Suprapubic skin (tissue), 4 donors: ENCODE measurements at regions not wholly inside any gene's neighbourhood (a gene's known extent, or its start where the extent isn't known, plus 50 kb on each side); places are given as distances from the start of the nearest gene placed in this dataset.

Experiments used
- POLR2A ChIP-seq, 2 donors: fragments of 450-650 bp; IDR thresholded peaks; one replicate each; pipeline ENCODE4 v1.6.1; 2017; ENCODE audit warnings: antibody characterized with exemption in 2 of 2, mild to moderate bottlenecking in 2 of 2, moderate library complexity in 2 of 2
- POLR2AphosphoS5 ChIP-seq, 3 donors: sonication (generic); formaldehyde crosslinking; IDR thresholded peaks; one replicate each; pipeline ENCODE4 v1.6.1; 2017; ENCODE audit warnings: antibody characterized with exemption in 3 of 3
- TF ChIP-seq, protein P1 (sequence below), 2 donors: fragments of 200-600 bp in 1 of 2; fragments of 450-650 bp in 1 of 2; sonication (generic) in 1 of 2; IDR thresholded peaks; one replicate each; pipeline ENCODE4 v1.5.1; 2016 to 2019; ENCODE audit warnings: antibody characterized with exemption in 2 of 2, mild to moderate bottlenecking in 1 of 2, moderate library complexity in 1 of 2

DNA sequence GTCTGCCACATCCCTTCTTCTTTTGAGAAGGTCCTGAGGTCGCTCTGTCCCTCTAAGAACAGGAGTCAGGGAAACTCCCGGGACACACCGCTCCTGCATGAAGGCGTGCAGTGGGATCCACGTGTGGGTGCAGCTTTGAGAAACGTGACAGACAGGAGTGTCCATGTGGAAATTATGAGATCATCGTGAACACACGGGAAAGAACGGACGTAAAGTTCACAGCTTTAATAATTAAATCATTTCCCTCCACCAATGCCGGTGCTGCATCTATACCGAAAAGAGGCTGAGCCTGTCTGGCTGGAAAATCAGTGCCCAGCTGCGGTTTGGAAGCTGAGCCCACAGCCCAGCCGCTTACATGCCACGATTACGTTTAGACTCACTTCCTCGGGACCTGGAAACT, 372.4 kb upstream of the SALL3 start:
- TF ChIP-seq, protein P1, sequence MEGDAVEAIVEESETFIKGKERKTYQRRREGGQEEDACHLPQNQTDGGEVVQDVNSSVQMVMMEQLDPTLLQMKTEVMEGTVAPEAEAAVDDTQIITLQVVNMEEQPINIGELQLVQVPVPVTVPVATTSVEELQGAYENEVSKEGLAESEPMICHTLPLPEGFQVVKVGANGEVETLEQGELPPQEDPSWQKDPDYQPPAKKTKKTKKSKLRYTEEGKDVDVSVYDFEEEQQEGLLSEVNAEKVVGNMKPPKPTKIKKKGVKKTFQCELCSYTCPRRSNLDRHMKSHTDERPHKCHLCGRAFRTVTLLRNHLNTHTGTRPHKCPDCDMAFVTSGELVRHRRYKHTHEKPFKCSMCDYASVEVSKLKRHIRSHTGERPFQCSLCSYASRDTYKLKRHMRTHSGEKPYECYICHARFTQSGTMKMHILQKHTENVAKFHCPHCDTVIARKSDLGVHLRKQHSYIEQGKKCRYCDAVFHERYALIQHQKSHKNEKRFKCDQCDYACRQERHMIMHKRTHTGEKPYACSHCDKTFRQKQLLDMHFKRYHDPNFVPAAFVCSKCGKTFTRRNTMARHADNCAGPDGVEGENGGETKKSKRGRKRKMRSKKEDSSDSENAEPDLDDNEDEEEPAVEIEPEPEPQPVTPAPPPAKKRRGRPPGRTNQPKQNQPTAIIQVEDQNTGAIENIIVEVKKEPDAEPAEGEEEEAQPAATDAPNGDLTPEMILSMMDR (IDR thresholded peaks at IDR 0.05), result no peak
- TF ChIP-seq POLR2A (IDR thresholded peaks at IDR 0.05), result no peak
- no peak for TF ChIP-seq POLR2AphosphoS5 (IDR thresholded peaks at IDR 0.05)
